ENCODE measurements at regions not wholly inside any gene's neighbourhood (a gene's known extent, or its start where the extent isn't known, plus 50 kb on each side); places are given as distances from the start of the nearest gene placed in this dataset.

DNA sequence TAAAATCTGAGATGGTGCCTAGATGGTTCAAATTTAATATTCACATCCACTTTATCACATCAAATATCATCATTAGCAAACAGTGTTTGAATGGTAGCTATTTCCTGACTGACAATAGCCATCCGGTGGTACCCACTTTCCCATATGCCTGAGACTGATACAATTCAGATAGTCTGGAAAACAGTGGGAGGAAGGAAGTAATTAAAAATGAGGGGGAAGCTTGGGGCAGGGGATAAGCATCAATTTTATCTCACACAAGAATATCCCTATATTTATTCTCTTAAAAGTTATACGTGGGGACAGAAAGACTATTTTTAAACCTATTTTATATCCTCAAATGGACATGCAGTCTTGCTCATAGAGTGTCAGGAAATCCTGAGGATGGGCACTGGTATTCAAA is 122.5 kb upstream of the GAP43 start:
- TF ChIP-seq, protein P1, sequence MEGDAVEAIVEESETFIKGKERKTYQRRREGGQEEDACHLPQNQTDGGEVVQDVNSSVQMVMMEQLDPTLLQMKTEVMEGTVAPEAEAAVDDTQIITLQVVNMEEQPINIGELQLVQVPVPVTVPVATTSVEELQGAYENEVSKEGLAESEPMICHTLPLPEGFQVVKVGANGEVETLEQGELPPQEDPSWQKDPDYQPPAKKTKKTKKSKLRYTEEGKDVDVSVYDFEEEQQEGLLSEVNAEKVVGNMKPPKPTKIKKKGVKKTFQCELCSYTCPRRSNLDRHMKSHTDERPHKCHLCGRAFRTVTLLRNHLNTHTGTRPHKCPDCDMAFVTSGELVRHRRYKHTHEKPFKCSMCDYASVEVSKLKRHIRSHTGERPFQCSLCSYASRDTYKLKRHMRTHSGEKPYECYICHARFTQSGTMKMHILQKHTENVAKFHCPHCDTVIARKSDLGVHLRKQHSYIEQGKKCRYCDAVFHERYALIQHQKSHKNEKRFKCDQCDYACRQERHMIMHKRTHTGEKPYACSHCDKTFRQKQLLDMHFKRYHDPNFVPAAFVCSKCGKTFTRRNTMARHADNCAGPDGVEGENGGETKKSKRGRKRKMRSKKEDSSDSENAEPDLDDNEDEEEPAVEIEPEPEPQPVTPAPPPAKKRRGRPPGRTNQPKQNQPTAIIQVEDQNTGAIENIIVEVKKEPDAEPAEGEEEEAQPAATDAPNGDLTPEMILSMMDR (IDR thresholded peaks at IDR 0.05): no peak
- TF ChIP-seq POLR2A (IDR thresholded peaks at IDR 0.05): no peak
